SK-N-SH treated with all-trans-retinoic acid at 6 μM for 48 hours (cell line): ENCODE measurements at regions not wholly inside any gene's neighbourhood (a gene's known extent, or its start where the extent isn't known, plus 50 kb on each side); places are given as distances from the start of the nearest gene placed in this dataset.

Source experiments
- ARNTL ChIP-seq: fragments of 450-650 bp; formaldehyde crosslinking; IDR thresholded peaks from 2 replicates; pipeline ENCODE4 v1.5.0; 2020; ENCODE audit warnings: low read depth, mild to moderate bottlenecking, moderate library complexity, borderline replicate concordance
- CREB5 ChIP-seq: fragments of 250-450 bp; sonication (Bioruptor Pico); IDR thresholded peaks from 2 replicates; pipeline ENCODE4 v1.5.1; 2020; ENCODE audit warnings: low read depth, mild to moderate bottlenecking, moderate library complexity
- ESRRG ChIP-seq: fragments of 250-450 bp; sonication (Bioruptor Pico); IDR thresholded peaks from 2 replicates; pipeline ENCODE4 v1.6.1; 2021; ENCODE audit warnings: mild to moderate bottlenecking
- GLIS3 ChIP-seq: fragments of 250-450 bp; sonication (Bioruptor Pico); IDR thresholded peaks from 2 replicates; pipeline ENCODE4 v1.5.0; 2020; ENCODE audit warnings: mild to moderate bottlenecking, moderate library complexity
- OSR1 ChIP-seq: fragments of 250-450 bp; sonication (Bioruptor Pico); IDR thresholded peaks from 2 replicates; pipeline ENCODE4 v1.8.0; 2022; ENCODE audit warnings: moderate library complexity, mild to moderate bottlenecking, inconsistent platforms
- PATZ1 ChIP-seq: fragments of 250-450 bp; sonication (Bioruptor Pico); IDR thresholded peaks from 2 replicates; pipeline ENCODE4 v1.8.0; 2020; ENCODE audit warnings: mild to moderate bottlenecking, moderate library complexity, borderline replicate concordance
- POU6F1 ChIP-seq: fragments of 250-450 bp; sonication (Bioruptor Pico); IDR thresholded peaks from 2 replicates; pipeline ENCODE4 v1.8.0; 2021; ENCODE audit warnings: low read depth, mild to moderate bottlenecking, moderate library complexity, borderline replicate concordance
- PPARA ChIP-seq: fragments of 250-450 bp; sonication (Bioruptor Pico); IDR thresholded peaks from 2 replicates; pipeline ENCODE4 v1.5.0; 2020; ENCODE audit warnings: mild to moderate bottlenecking, borderline replicate concordance
- RARB ChIP-seq: fragments of 250-450 bp; sonication (Bioruptor Pico); IDR thresholded peaks from 2 replicates; pipeline ENCODE4 v1.8.0; 2021; ENCODE audit warnings: mild to moderate bottlenecking, moderate library complexity
- TOX ChIP-seq: fragments of 250-450 bp; sonication (Bioruptor Pico); IDR thresholded peaks from 2 replicates; pipeline ENCODE4 v1.8.0; 2021; ENCODE audit warnings: mild to moderate bottlenecking, moderate library complexity, borderline replicate concordance
- ZFP30 ChIP-seq: fragments of 450-650 bp; formaldehyde crosslinking; IDR thresholded peaks from 2 replicates; pipeline ENCODE4 v1.5.0; 2022; ENCODE audit warnings: mild to moderate bottlenecking, moderate library complexity
- ZNF565 ChIP-seq: fragments of 450-650 bp; formaldehyde crosslinking; conservative IDR thresholded peaks from 2 replicates; pipeline ENCODE4 v1.5.0; 2020; ENCODE audit warnings: low read depth, mild to moderate bottlenecking, moderate library complexity

DNA sequence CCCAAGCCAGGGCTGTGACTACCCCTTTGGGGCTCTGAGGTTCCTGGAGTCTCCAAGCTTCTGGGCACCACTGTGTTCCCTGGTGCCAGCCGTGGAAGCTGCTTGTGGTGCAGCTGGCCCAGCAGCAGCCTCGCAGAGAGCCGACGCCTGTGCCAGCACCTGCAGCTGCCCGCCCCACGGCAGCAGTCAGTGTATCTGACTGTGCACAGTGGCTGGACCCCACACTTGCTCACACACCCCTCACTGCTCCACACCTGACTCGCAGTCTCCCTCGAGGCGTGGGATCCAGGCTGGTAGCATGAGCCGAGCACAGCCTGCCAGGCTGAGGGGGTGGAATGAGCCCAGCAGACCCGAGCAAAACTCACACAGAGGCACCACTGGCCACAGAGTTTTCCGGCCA is 325.2 kb downstream of the PCNX1 start:
- TF ChIP-seq ZNF565 (CRISPR knock-in tag) (no peak), ARNTL (CRISPR knock-in tag) (no peak), CREB5 (no peak), PATZ1 (no peak), GLIS3 (no peak), OSR1 (no peak), RARB (CRISPR knock-in tag) (no peak), PPARA (CRISPR knock-in tag) (no peak), ESRRG (CRISPR knock-in tag) (no peak), ZFP30 (CRISPR knock-in tag) (no peak), POU6F1 (no peak), TOX (CRISPR knock-in tag) (no peak)
